ENCODE measurements at regions not wholly inside any gene's neighbourhood (a gene's known extent, or its start where the extent isn't known, plus 50 kb on each side); places are given as distances from the start of the nearest gene placed in this dataset.

GRCh38 chr1:243944429-243945160 lies 94.6 kb upstream of the AKT3 start:
- DNase-seq (ENCODE audit: low spot score), result no peak

GRCh38 chr1:243943671-243944428 lies 93.8 kb upstream of the AKT3 start:
- DNase-seq (ENCODE audit: low spot score), result no peak

GRCh38 chr1:243942196-243943150 lies 92.4 kb upstream of the AKT3 start:
- no peak for DNase-seq (ENCODE audit: low spot score)

GRCh38 chr1:243940451-243940850 lies 90.4 kb upstream of the AKT3 start:
- no peak for DNase-seq (ENCODE audit: low spot score)

GRCh38 chr1:243939167-243939848 lies 89.3 kb upstream of the AKT3 start:
- DNase-seq (ENCODE audit: low spot score), result peak; percentile 56

GRCh38 chr1:243938208-243938607 lies 88.2 kb upstream of the AKT3 start:
- DNase-seq (ENCODE audit: low spot score), result no peak

- no peak for DNase-seq (ENCODE audit: low spot score)
These were observed 83.5 kb upstream of the AKT3 start for GRCh38 chr1:243933495-243933894.

GRCh38 chr1:243931957-243932356 lies 81.9 kb upstream of the AKT3 start:
- no peak for DNase-seq (ENCODE audit: low spot score)

GRCh38 chr1:243930822-243931671 lies 81.0 kb upstream of the AKT3 start:
- DNase-seq (ENCODE audit: low spot score), result no peak

- DNase-seq (ENCODE audit: low spot score), result peak; percentile 44
These were observed 77.3 kb upstream of the AKT3 start for GRCh38 chr1:243927381-243927780.

GRCh38 chr1:243926803-243927245 lies 76.8 kb upstream of the AKT3 start:
- DNase-seq (ENCODE audit: low spot score), result peak; percentile 98

- no peak for DNase-seq (ENCODE audit: low spot score)
These were observed 76.3 kb upstream of the AKT3 start for GRCh38 chr1:243926299-243926698.

GRCh38 chr1:243924588-243925349 lies 74.7 kb upstream of the AKT3 start:
- peak; percentile 25 for DNase-seq (ENCODE audit: low spot score)

- DNase-seq (ENCODE audit: low spot score), result peak; percentile 82
These were observed 74.1 kb upstream of the AKT3 start for GRCh38 chr1:243924188-243924587.

- DNase-seq (ENCODE audit: low spot score), result peak; percentile 23
These were observed 73.5 kb upstream of the AKT3 start for GRCh38 chr1:243923292-243924171.

- DNase-seq (ENCODE audit: low spot score), result no peak
These were observed 71.1 kb upstream of the AKT3 start for GRCh38 chr1:243921111-243921510.

GRCh38 chr1:243917863-243918565 lies 68.0 kb upstream of the AKT3 start:
- DNase-seq (ENCODE audit: low spot score), result no peak
